GM12875 (cell line): ENCODE measurements at regions not wholly inside any gene's neighbourhood (a gene's known extent, or its start where the extent isn't known, plus 50 kb on each side); places are given as distances from the start of the nearest gene placed in this dataset.
"Not testable (repeated sequence)": the region's sequence is repeated elsewhere in the genome, so short reads cannot be mapped to it uniquely, and the experiment has no call there.

Experiments used
- H3K4me3 ChIP-seq: one replicate; pipeline ENCODE4 v1.5.1; 2011; ENCODE audit warnings: low read depth, low read length, control low read depth
- CTCF ChIP-seq: IDR thresholded peaks from 2 replicates; pipeline ENCODE4 v1.5.1; 2011; ENCODE audit warnings: low read depth, mild to moderate bottlenecking, control low read depth, inconsistent platforms, low read length, moderate library complexity, borderline replicate concordance; ENCODE audit not compliant: insufficient read depth

DNA sequence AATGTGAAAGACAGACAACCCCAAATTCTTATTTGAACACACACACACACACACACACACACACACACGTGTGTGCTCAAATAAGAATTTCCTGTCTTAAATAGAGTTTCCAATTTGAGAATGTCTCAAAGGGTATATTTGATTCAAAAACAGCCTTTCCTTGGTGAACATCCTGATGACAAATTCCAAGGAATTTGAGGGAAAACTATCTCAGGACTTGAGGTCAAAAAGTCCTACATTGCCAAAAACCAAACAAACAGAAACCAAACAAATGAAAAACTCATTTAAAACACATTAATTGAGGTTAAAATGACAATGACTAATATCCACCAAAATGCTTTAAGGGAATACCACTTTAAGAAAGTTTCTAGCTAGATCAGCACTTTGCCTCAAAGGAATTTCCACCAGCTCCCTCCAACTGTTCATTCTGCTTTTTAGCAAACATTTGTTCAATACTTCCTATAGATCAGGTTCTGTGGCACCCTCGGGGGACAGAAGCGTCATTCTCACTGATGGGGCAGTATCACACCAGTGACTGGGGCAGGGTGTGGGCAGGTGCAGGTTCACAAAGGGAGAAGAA is 232.1 kb upstream of the TRIB2 start:
- H3K4me3 ChIP-seq = no peak overlapping the region
- TF ChIP-seq CTCF = no peak

GRCh38 chr2:12486205-12487118 is 230.3 kb upstream of the TRIB2 start:
- H3K4me3 ChIP-seq = no peak overlapping the region
- TF ChIP-seq CTCF = no peak

DNA sequence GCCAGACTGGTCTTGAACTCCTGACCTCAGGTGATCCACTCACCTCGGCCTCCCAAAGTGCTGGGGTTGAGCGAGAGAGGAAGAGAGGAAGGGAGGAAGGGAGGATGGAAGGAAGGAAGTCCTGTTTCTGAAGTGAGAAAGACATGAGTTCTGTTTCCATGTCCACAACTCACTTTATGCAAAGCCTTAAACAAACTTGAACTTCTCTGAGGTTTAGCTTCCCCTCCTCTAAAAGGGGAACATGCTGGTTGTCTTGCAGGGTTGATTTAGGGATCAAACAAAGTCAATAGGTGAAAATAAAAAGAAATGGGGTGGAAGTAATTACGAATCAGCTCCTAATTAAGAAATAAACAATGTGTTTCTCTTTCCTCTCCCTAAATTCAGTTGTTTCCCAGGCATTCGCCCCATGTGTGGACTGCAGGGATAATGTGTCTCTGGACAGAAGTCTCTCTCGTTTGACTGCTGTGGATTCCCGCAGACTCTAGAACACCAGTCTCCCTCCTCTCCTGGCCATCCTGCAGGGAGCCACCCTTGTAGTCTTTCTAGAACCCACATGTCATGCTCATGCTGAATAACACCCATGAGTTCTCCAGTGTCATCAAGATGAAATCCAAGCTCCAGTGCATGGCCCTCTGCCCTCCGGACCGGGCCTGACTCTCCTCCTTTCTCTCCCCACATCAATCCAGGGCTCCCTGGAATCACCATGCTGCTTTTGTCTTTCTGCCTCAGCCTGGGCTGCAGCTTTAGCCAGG is 229.3 kb upstream of the TRIB2 start:
- no peak for TF ChIP-seq CTCF
- H3K4me3 ChIP-seq = no peak overlapping the region

- TF ChIP-seq CTCF = no peak
- no peak overlapping the region for H3K4me3 ChIP-seq
Observed at GRCh38 chr2:12488352-12489318, 228.1 kb upstream of the TRIB2 start.

GRCh38 chr2:12490641-12491040 is 226.1 kb upstream of the TRIB2 start:
- no peak overlapping the region for H3K4me3 ChIP-seq
- TF ChIP-seq CTCF = no peak

DNA sequence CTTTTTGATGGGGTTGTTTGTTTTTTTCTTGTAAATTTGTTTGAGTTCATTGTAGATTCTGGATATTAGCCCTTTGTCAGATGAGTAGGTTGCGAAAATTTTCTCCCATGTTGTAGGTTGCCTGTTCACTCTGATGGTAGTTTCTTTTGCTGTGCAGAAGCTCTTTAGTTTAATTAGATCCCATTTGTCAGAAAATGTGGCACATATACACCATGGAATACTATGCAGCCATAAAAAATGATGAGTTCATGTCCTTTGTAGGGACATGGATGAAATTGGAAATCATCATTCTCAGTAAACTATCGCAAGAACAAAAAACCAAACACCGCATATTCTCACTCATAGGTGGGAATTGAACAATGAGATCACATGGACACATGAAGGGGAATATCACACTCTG is 224.4 kb upstream of the TRIB2 start:
- H3K4me3 ChIP-seq = not testable (repeated sequence)
